PFSK-1 (cell line): ENCODE measurements at regions not wholly inside any gene's neighbourhood (a gene's known extent, or its start where the extent isn't known, plus 50 kb on each side); places are given as distances from the start of the nearest gene placed in this dataset.

Experiments used
- FOXP2 ChIP-seq: optimal IDR thresholded peaks from 2 replicates; pipeline ENCODE3; 2011; ENCODE audit warnings: borderline replicate concordance, control low read depth, inconsistent platforms; ENCODE audit not compliant: insufficient read depth; ENCODE audit errors: extremely low read length, extremely low read depth
- POLR2AphosphoS5 ChIP-seq: IDR thresholded peaks from 2 replicates; pipeline ENCODE4 v1.6.1; 2012; ENCODE audit warnings: low read depth, mild to moderate bottlenecking, control low read depth, low read length, moderate library complexity
- SIN3A ChIP-seq: IDR thresholded peaks from 2 replicates; pipeline ENCODE4 v1.6.1; 2012; ENCODE audit warnings: mild to moderate bottlenecking, low read length, moderate library complexity, borderline replicate concordance; ENCODE audit not compliant: insufficient read depth
- TAF1 ChIP-seq: IDR thresholded peaks from 2 replicates; pipeline ENCODE4 v1.6.1; 2012; ENCODE audit warnings: low read length, control low read depth, borderline replicate concordance; ENCODE audit not compliant: insufficient read depth
- TF ChIP-seq, protein P1 (sequence below), 2 experiments: IDR thresholded peaks; 2 replicates each; pipeline versions ENCODE4 v1.6.1 to v1.8.0; 2011 to 2012; ENCODE audit warnings: low read depth in 2 of 2, low read length in 2 of 2, control low read depth in 1 of 2, inconsistent platforms in 1 of 2, mild to moderate bottlenecking in 1 of 2, moderate library complexity in 1 of 2; ENCODE audit not compliant: insufficient read depth in 1 of 2

DNA sequence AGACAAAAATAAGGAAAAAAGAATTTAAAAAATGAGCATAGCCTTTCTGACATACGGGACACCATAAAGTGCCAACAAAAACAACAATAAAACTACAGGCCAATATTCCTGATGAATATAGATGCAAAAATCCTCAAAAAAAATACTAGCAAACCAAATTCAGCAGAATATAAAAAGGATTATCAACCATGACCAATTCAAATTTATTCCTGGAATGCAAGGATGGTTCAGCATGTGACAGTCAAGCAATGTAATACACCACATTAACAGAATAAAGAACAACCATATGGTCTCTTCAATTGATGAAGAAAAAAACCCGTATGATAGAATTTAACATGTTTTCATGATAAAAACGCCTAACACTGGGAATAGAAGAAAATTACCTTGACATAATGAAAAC is 341.7 kb downstream of the PYDC2 start:
- TF ChIP-seq, protein P1, sequence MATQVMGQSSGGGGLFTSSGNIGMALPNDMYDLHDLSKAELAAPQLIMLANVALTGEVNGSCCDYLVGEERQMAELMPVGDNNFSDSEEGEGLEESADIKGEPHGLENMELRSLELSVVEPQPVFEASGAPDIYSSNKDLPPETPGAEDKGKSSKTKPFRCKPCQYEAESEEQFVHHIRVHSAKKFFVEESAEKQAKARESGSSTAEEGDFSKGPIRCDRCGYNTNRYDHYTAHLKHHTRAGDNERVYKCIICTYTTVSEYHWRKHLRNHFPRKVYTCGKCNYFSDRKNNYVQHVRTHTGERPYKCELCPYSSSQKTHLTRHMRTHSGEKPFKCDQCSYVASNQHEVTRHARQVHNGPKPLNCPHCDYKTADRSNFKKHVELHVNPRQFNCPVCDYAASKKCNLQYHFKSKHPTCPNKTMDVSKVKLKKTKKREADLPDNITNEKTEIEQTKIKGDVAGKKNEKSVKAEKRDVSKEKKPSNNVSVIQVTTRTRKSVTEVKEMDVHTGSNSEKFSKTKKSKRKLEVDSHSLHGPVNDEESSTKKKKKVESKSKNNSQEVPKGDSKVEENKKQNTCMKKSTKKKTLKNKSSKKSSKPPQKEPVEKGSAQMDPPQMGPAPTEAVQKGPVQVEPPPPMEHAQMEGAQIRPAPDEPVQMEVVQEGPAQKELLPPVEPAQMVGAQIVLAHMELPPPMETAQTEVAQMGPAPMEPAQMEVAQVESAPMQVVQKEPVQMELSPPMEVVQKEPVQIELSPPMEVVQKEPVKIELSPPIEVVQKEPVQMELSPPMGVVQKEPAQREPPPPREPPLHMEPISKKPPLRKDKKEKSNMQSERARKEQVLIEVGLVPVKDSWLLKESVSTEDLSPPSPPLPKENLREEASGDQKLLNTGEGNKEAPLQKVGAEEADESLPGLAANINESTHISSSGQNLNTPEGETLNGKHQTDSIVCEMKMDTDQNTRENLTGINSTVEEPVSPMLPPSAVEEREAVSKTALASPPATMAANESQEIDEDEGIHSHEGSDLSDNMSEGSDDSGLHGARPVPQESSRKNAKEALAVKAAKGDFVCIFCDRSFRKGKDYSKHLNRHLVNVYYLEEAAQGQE (IDR thresholded peaks at IDR 0.05; ENCODE audit: insufficient read depth in 1 of 2, low read depth in 2 of 2, low read length in 2 of 2), result no peak
- no peak for TF ChIP-seq SIN3A

GRCh38 chr3:191804935-191805334 is 344.0 kb downstream of the PYDC2 start:
- TF ChIP-seq, protein P1 (IDR thresholded peaks at IDR 0.05; ENCODE audit: insufficient read depth in 1 of 2, low read depth in 2 of 2, low read length in 2 of 2), result no peak
- TF ChIP-seq FOXP2 (no peak), TAF1 (no peak)

GRCh38 chr3:191808073-191808472 is 347.1 kb downstream of the PYDC2 start:
- TF ChIP-seq, protein P1 (IDR thresholded peaks at IDR 0.05; ENCODE audit: insufficient read depth in 1 of 2, low read depth in 2 of 2, low read length in 2 of 2), result no peak
- TF ChIP-seq SIN3A, result no peak
- no peak for TF ChIP-seq TAF1
- no peak for TF ChIP-seq FOXP2

DNA sequence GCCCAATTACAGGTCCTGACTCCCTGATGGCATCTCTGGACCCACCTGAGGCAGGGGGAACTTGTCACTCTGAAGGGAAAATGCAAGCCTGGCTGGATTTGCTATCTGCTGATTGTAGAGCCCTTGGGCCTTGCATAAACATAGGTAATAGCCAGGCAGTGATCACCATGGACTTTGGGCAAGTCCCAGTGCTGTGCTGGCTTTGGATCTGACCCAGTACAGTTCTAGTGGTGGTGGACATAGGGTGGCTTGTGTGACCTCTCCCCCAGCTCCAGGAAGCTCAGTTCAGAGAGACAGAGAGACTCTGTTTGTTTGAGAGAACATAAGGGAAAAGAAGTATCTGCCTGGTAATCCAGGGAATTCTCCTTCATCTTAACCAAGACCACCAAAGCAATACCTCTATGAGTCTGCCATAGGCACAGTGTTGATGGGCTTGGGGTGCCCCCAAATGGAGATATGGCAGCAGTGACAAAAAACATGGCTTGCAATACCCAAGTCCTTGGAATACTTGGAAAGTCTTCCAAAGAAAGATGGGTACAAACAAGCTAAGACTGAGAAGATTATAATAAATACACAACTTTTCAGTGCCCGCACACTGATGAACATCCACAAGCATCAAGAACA is 348.5 kb downstream of the PYDC2 start:
- TF ChIP-seq FOXP2, result no peak
- TF ChIP-seq POLR2AphosphoS5, result no peak
- TF ChIP-seq, protein P1 (IDR thresholded peaks at IDR 0.05; ENCODE audit: insufficient read depth in 1 of 2, low read depth in 2 of 2, low read length in 2 of 2), result no peak
- no peak for TF ChIP-seq TAF1
- TF ChIP-seq SIN3A, result no peak

- TF ChIP-seq TAF1, result no peak
- no peak for TF ChIP-seq SIN3A
- no peak for TF ChIP-seq POLR2AphosphoS5
- TF ChIP-seq, protein P1 (IDR thresholded peaks at IDR 0.05; ENCODE audit: insufficient read depth in 1 of 2, low read depth in 2 of 2, low read length in 2 of 2), result no peak
- TF ChIP-seq FOXP2, result no peak
Measured at GRCh38 chr3:191813245-191813644, 352.3 kb downstream of the PYDC2 start.
